OCI-LY1 (cell line): ENCODE measurements at regions not wholly inside any gene's neighbourhood (a gene's known extent, or its start where the extent isn't known, plus 50 kb on each side); places are given as distances from the start of the nearest gene placed in this dataset.

Source experiments
- H2AFZ ChIP-seq: fragments of 200-600 bp; sonication (generic), shearing (Covaris generic); 2 replicates; pipeline ENCODE4 v1.6.0; 2014; ENCODE audit warnings: antibody characterized with exemption, mild to moderate bottlenecking, low read length
- H3F3A ChIP-seq: fragments of 200-600 bp; sonication (generic), shearing (Covaris generic); 2 replicates; pipeline ENCODE4 v1.6.0; 2014; ENCODE audit warnings: mild to moderate bottlenecking, antibody characterized with exemption, low read length, moderate library complexity; ENCODE audit not compliant: insufficient read depth
- H3K27ac ChIP-seq: fragments of 200-600 bp; sonication (generic); 2 replicates; pipeline ENCODE4 v1.5.1; 2014; ENCODE audit warnings: low read length, mixed run types, mild to moderate bottlenecking, low read depth; ENCODE audit not compliant: poor library complexity, severe bottlenecking
- H3K27me3 ChIP-seq: fragments of 200-600 bp; sonication (generic); 2 replicates; pipeline ENCODE4 v1.6.0; 2014; ENCODE audit warnings: antibody characterized with exemption, mild to moderate bottlenecking, low read length, moderate library complexity; ENCODE audit not compliant: insufficient read depth
- H3K36me3 ChIP-seq: fragments of 200-600 bp; sonication (generic); 2 replicates; pipeline ENCODE4 v1.6.1; 2014; ENCODE audit warnings: mild to moderate bottlenecking, antibody characterized with exemption, low read length, moderate library complexity, mixed read lengths; ENCODE audit not compliant: insufficient read depth
- H3K4me1 ChIP-seq: fragments of 200-600 bp; sonication (generic); 2 replicates; pipeline ENCODE4 v1.5.1; 2014; ENCODE audit warnings: mild to moderate bottlenecking, low read length, moderate library complexity; ENCODE audit not compliant: insufficient read depth, severe bottlenecking
- H3K4me2 ChIP-seq: fragments of 200-600 bp; sonication (generic), shearing (Covaris generic); 2 replicates; pipeline ENCODE4 v1.6.1; 2014; ENCODE audit warnings: low read length
- H3K4me3 ChIP-seq: fragments of 200-600 bp; sonication (generic); 2 replicates; pipeline ENCODE4 v1.5.1; 2014; ENCODE audit warnings: low read length, low read depth, mild to moderate bottlenecking, mixed read lengths; ENCODE audit not compliant: poor library complexity, severe bottlenecking
- H3K79me2 ChIP-seq: fragments of 200-600 bp; shearing (Covaris generic); 2 replicates; pipeline ENCODE4 v1.6.1; 2016; ENCODE audit warnings: mixed run types, low read length, mixed read lengths; ENCODE audit not compliant: insufficient read depth
- H3K9ac ChIP-seq: fragments of 200-600 bp; sonication (generic), shearing (Covaris generic); 2 replicates; pipeline ENCODE4 v1.6.1; 2014; ENCODE audit warnings: mild to moderate bottlenecking, low read length, mixed read lengths
- H3K9me2 ChIP-seq: fragments of 200-600 bp; sonication (generic), shearing (Covaris generic); 2 replicates; pipeline ENCODE4 v1.6.1; 2014; ENCODE audit warnings: low read depth, mild to moderate bottlenecking, low read length, mixed read lengths
- H3K9me3 ChIP-seq: fragments of 200-600 bp; shearing (Covaris generic); 2 replicates; pipeline ENCODE4 v1.6.1; 2014; ENCODE audit warnings: low read length, mixed read lengths
- H4K20me1 ChIP-seq: fragments of 200-600 bp; sonication (generic), shearing (Covaris generic); 2 replicates; pipeline ENCODE4 v1.6.0; 2016; ENCODE audit warnings: mild to moderate bottlenecking, low read length; ENCODE audit not compliant: insufficient read depth
- EZH2 ChIP-seq: fragments of 200-600 bp; sonication (generic), shearing (Covaris generic); IDR thresholded peaks from 2 replicates; pipeline ENCODE4 v1.8.0; 2017; ENCODE audit warnings: borderline replicate concordance, mixed run types, mild to moderate bottlenecking, antibody characterized with exemption, low read length, moderate library complexity, mixed read lengths
- TF ChIP-seq, protein P1 (sequence below): fragments of 200-600 bp; sonication (generic), shearing (Covaris generic); IDR thresholded peaks from 2 replicates; pipeline ENCODE4 v1.5.1; 2017; ENCODE audit warnings: mild to moderate bottlenecking, antibody characterized with exemption, low read length, moderate library complexity, mixed read lengths

DNA sequence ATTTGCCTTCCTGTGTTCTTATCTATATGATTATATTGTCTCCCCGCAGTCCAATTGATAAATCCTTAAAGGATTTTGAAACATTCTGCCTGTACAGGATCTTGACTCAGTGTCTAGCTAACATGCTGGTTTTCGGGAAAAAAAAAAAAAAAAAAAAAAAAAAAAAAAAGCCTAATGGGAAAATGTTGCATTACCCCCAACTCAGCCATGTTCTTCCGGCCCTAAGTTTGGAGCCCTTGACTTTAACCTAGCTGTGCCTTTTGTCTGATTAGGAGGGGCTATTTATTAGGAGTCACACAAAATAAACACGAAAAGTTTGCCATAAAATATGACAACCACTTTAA lies 244.4 kb upstream of the TCF21 start:
- no peak overlapping the region for H3K27ac ChIP-seq
- H3K27me3 ChIP-seq: no peaks in the 10 kb centered on the region
- H3K4me2 ChIP-seq: no peak overlapping the region
- TF ChIP-seq, protein P1, sequence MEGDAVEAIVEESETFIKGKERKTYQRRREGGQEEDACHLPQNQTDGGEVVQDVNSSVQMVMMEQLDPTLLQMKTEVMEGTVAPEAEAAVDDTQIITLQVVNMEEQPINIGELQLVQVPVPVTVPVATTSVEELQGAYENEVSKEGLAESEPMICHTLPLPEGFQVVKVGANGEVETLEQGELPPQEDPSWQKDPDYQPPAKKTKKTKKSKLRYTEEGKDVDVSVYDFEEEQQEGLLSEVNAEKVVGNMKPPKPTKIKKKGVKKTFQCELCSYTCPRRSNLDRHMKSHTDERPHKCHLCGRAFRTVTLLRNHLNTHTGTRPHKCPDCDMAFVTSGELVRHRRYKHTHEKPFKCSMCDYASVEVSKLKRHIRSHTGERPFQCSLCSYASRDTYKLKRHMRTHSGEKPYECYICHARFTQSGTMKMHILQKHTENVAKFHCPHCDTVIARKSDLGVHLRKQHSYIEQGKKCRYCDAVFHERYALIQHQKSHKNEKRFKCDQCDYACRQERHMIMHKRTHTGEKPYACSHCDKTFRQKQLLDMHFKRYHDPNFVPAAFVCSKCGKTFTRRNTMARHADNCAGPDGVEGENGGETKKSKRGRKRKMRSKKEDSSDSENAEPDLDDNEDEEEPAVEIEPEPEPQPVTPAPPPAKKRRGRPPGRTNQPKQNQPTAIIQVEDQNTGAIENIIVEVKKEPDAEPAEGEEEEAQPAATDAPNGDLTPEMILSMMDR: no peak
- no peak for TF ChIP-seq EZH2
- H3F3A ChIP-seq: no peaks in the 10 kb centered on the region
- no peak overlapping the region for H3K9ac ChIP-seq
- no peaks in the 10 kb centered on the region for H3K9me3 ChIP-seq
- no peaks in the 10 kb centered on the region for H4K20me1 ChIP-seq
- no peaks in the 10 kb centered on the region for H3K79me2 ChIP-seq
- H3K9me2 ChIP-seq: no peaks in the 10 kb centered on the region
- no peak overlapping the region for H3K4me3 ChIP-seq
- no peak overlapping the region for H2AFZ ChIP-seq
- H3K36me3 ChIP-seq: no peaks in the 10 kb centered on the region
- no peaks in the 10 kb centered on the region for H3K4me1 ChIP-seq

DNA sequence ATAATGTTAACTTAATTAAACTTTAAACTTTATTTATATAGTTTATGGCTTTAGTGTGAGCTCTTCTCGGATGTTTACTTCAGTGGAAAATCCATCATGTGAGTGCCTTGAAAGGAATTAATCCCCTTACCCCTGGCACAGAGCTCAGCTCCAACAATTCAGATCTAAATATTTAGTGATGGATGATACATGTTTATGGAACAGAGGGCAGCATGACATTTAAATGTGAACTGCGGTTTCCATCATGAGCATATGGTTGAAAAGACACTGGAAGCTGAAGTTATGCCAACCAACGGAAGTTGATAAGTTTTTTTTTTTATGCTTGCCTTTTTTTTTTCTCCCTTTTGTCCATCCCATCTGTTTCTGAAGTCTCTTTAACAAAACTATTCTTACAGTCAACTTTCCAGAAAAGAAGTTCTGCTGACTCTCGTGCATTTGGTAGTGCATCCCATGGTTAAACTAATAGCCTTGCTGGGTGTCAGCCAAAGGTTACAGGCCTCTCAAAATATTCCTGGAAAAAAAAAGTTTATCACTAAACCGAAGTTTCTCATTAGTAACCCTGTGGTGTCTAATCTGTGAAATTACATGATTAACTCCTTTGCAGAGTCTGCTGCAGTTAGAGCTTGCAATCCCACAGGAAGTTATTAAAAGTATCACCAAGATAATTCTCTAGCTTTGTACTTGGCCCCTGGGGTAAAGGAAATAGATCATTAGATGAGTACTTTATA lies 243.9 kb upstream of the TCF21 start:
- Histone ChIP-seq H3F3A (no peaks in the 10 kb centered on the region), H3K4me2 (no peak overlapping the region), H3K4me3 (no peak overlapping the region), H3K4me1 (no peaks in the 10 kb centered on the region), H3K9ac (no peak overlapping the region), H2AFZ (no peak overlapping the region), H3K27ac (no peak overlapping the region), H3K36me3 (no peaks in the 10 kb centered on the region), H3K9me3 (no peaks in the 10 kb centered on the region), H3K27me3 (no peaks in the 10 kb centered on the region), H3K9me2 (no peaks in the 10 kb centered on the region), H4K20me1 (no peaks in the 10 kb centered on the region), H3K79me2 (no peaks in the 10 kb centered on the region)
- no peak for TF ChIP-seq EZH2

DNA sequence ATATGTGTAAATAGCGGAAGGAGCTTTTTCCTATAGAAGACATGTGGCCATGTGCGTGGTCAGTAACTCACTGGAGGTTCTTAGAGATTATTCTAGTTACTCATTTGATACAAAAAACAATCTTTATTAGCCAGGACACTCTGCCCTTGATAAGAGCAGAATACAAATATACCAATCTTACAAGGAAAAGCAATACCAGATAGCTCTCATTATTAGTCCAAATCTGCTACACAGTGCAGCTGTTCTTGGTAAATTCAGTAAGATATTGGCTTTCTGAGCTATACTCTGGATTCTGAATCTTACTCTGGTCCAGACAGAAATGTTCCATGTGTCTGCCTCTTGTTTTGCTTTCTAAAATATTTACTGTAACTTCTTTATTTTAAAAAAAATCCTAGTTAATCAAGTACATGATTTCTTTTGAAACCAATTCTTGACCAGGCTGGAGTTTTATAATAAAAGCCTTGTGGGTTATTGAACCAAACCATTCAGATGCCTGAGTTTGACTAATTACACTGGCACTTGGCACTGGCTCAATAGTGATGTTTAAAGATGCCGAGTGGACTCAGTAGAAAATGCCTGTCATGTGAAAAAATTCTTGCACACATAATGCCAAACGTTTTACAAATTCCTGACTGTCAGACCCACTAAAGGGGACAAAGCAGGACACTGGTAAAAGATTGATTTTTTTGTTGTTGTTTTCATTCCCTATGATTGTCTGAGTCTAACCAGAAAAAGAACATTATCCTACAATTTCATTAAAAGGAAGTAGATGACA lies 242.8 kb upstream of the TCF21 start:
- H3F3A ChIP-seq: no peaks in the 10 kb centered on the region
- no peaks in the 10 kb centered on the region for H3K27me3 ChIP-seq
- TF ChIP-seq EZH2: no peak
- TF ChIP-seq, protein P1: no peak
- no peak overlapping the region for H3K9ac ChIP-seq
- H3K9me3 ChIP-seq: no peaks in the 10 kb centered on the region
- H2AFZ ChIP-seq: no peak overlapping the region
- H3K9me2 ChIP-seq: no peaks in the 10 kb centered on the region
- no peaks in the 10 kb centered on the region for H3K36me3 ChIP-seq
- H3K27ac ChIP-seq: no peak overlapping the region
- no peak overlapping the region for H3K4me2 ChIP-seq
- H4K20me1 ChIP-seq: no peaks in the 10 kb centered on the region
- H3K79me2 ChIP-seq: no peaks in the 10 kb centered on the region
- H3K4me3 ChIP-seq: no peak overlapping the region
- H3K4me1 ChIP-seq: no peaks in the 10 kb centered on the region

DNA sequence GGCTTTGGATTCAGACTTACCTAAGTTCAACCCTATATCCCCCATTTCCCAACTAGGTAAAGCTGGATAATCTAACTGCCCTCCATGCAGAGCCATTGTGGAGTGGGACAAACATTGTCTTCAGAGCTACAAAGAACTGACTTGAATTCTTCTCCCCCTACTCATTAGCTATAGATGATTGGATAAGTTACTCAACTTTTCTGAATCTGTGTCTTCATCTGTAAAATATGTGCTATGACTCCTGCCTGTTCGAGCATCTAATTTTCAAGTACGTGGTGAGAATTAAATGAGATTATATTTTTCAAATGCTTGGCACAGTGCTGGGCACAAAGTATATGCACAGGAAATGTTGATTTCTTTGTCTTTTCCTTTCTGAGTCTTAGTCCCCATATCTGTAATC lies 240.3 kb upstream of the TCF21 start:
- no peaks in the 10 kb centered on the region for H4K20me1 ChIP-seq
- H3K9ac ChIP-seq: no peak overlapping the region
- TF ChIP-seq, protein P1: no peak
- no peak for TF ChIP-seq EZH2
- no peaks in the 10 kb centered on the region for H3K9me3 ChIP-seq
- no peaks in the 10 kb centered on the region for H3K4me1 ChIP-seq
- no peaks in the 10 kb centered on the region for H3K79me2 ChIP-seq
- no peaks in the 10 kb centered on the region for H3F3A ChIP-seq
- H3K9me2 ChIP-seq: no peaks in the 10 kb centered on the region
- H3K27ac ChIP-seq: no peak overlapping the region
- H3K36me3 ChIP-seq: no peaks in the 10 kb centered on the region
- no peaks in the 10 kb centered on the region for H3K27me3 ChIP-seq
- no peak overlapping the region for H2AFZ ChIP-seq
- no peak overlapping the region for H3K4me2 ChIP-seq
- no peak overlapping the region for H3K4me3 ChIP-seq
